HG03378 (cell line): ENCODE measurements at regions not wholly inside any gene's neighbourhood (a gene's known extent, or its start where the extent isn't known, plus 50 kb on each side); places are given as distances from the start of the nearest gene placed in this dataset.

ENCODE experiments used
- ATAC-seq: cut with Tn5 transposase; IDR thresholded peaks from one replicate; pipeline ENCODE4 v1.9.1; 2021; ENCODE audit warnings: mild to moderate bottlenecking, moderate library complexity; ENCODE audit not compliant: unreplicated experiment

- ATAC-seq: no peak
Measured at GRCh38 chr17:77726549-77727006, 231.9 kb upstream of the TNRC6C start.

DNA sequence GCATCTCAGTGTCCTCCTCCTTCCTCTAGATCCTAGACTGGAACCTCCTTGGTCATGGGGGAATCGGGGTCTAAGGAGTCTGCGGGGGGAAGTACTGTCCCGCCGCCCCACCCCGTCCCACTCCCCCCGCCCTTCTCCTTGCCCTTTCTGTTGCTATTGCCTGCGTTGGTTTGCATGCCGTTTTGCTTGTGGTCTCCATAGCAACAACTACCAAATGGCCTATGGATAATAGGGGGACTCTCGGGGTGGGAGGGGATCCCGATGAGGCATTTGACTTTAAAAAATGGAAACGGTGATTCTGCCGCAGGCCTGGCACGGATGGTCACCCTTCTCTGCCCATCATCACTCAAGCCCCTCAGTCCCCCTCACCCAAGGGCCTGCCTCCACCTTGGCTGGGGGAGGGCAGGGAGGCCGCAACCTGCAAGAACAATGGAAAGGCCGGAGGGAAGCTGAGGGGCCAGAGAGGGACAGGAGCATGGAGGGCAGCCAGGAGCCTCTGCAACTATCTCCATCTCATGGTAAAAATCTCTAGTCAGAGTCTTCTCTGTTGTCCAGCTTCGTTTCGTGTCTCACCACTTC, 231.4 kb upstream of the TNRC6C start:
- ATAC-seq: no peak

DNA sequence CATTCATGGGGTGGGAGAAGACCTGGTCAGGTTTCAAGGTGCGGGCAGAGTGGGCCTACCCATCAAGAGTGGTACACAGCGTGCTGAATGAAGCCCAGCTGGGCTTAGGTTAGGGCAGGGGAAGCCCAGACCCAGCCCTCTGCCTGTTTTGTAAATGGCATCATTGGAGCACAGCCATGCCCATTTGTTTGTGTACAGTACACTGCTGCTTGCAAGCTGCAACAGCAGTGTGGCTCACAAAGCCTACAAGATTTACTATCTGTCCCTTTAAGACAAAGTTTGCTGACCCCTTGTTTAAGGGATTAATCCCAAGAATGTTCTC, 230.1 kb upstream of the TNRC6C start:
- no peak for ATAC-seq

DNA sequence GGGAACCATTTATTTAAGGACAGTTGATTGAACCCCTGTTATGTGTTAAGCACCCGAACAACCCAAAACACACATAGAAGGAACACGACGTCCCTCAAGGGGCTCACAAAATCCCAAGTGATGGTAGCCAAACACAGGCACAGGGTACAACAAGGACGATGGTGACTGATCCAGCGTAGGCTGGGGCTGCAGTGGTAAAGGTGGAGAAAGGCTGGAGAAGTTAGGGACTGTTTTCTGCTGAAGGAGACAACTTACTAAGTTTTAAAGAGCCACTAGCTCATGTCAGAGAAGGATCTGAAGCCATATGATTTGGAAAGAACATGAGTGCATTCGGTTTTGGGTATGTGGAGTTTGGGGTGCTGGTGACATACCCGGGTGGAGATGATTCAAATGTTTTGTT, 229.6 kb upstream of the TNRC6C start:
- ATAC-seq: no peak

DNA sequence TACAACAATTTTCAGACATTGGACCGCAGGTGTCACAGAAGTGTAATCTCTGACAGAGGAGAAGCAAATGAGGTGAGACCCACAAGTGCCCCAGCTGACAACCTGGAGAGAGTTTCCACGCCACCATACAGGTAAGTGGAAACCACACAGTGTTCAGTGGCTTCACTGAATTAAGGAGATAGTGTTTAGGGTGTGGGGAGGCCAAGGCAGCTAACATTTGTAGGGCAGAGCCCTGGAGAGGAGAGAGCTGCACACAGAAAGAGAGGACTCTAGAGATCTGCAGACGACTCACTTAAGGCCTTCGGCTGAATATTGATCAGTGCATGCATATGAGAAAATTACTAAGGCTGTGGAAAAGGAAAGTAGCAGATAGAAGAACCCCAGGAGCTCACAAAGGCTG, 228.9 kb upstream of the TNRC6C start:
- no peak for ATAC-seq

GRCh38 chr17:77730376-77730775, 228.1 kb upstream of the TNRC6C start:
- no peak for ATAC-seq

DNA sequence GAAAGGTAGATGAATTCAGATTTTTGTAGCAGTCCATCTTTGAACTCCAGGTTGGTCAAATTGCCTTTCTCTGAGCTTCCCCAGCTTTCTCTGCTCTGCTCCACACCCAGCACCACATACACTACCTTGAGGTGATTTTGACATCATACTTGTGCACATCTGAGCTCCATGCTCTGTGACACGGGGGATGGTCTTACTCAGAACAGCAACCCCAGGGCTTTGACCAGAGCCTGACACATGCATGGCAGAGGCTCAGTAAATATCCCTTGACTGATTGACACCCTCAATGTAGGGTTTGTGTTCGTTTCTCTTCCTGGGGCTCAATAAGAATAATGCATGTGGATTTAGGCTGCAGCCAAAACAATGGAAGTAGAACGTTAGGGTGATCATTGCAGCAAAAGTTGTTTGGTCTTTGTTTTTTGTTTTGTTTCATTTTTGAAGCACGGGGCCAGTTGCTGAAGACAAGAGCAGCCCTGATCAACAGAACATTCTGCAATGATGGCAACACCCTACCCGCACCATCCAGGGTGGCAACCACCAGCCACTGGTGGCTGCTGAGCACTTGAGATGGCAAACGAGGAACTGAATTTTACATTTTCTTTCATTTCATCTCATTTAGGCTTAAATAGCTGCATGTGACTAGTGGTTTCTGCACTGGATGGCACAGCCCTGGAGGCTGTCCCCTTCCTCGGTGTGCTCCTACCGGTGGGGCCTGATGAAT, 224.8 kb upstream of the TNRC6C start:
- ATAC-seq: no peak

DNA sequence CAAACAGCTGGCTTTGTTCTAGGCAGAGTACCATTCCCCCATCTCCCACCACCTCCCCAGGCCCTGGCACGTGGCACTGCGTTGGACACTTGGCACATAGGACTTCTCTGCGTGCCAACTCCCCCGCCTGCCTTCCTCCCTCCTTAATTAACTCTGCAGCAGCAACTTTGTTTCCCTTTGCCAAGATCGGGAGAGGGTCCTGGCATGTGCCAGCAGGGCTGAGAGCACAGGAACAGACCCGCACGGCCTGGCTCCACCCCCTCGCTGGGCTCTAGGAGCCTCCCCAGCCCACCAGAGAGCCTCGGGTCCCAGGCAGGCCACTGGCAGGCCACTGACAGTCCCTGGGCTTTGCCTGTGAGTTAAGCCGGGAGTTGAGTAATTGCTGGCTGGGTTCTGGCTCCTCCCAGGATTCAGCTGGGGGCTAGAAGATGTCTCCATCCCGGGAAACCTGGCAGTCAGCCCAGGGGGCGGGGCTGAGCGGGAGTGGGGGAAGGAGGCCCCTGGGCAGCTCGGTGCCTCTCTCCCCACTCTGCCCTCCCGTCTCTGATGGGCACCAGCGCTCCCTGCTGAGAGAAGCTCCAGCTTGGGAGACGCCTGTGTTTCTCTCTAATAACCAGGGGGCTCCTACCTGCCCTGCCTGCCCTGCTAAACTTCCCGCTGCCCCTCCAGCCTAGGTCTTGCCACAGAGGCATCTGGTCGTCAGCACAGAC, 224.0 kb upstream of the TNRC6C start:
- ATAC-seq: no peak

DNA sequence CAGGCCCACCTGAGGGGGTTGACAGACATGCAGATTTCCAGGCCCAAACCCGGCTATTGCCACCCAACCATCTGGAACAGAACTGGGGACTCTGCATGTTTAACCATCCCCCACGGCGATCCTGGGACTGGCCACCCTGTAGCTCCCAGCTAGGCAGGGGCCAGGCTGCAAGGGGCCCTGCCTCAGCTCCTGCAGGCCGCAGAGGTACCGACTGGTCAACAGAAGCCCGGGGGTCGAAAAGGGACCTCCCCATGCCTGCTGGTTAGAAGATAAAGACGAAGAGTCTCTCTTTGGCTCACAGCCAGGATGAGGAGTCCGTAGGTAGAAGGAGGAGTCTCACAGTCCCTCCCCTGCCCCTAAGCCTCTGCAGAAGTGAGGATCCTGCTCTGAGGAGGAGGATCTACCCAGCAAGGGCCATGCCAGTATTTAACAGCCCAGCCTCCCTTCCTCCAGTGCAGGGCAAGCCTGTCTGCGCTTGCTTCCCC, 223.4 kb upstream of the TNRC6C start:
- ATAC-seq: no peak

DNA sequence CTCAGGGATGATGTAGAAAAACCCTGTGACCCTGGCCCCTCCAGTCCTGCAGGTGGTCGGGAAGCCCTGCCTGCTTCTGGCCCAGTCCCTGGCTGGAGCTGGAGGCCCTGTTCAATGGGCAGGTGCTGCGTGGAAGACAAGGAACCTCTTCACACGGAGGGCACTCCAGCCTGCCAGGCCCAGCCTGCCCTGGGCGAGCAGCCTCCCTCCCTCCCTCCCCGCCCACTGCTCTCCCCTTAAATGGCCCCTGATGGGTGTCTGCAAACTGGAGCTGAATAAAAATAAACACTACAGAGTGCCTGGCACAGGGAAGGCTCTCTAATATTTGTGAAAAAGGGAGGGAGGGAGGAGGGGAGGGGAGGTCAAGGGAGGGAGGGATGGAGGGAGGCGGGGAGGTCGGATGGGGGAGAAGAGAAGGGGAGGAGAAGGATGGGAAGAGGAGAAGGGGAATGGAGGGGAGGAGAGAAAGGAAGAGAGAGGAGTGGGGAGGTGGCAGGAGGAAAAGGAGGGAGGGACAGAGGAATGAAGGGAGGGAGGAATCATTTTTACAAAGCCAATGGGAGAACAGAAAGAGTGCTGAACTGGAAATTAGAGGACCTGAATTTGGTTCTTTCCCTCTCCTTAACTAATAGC, 222.8 kb upstream of the TNRC6C start:
- ATAC-seq: no peak

- ATAC-seq: no peak
Measured at GRCh38 chr17:77736199-77736585, 222.3 kb upstream of the TNRC6C start.

GRCh38 chr17:77736721-77737120, 221.8 kb upstream of the TNRC6C start:
- no peak for ATAC-seq

DNA sequence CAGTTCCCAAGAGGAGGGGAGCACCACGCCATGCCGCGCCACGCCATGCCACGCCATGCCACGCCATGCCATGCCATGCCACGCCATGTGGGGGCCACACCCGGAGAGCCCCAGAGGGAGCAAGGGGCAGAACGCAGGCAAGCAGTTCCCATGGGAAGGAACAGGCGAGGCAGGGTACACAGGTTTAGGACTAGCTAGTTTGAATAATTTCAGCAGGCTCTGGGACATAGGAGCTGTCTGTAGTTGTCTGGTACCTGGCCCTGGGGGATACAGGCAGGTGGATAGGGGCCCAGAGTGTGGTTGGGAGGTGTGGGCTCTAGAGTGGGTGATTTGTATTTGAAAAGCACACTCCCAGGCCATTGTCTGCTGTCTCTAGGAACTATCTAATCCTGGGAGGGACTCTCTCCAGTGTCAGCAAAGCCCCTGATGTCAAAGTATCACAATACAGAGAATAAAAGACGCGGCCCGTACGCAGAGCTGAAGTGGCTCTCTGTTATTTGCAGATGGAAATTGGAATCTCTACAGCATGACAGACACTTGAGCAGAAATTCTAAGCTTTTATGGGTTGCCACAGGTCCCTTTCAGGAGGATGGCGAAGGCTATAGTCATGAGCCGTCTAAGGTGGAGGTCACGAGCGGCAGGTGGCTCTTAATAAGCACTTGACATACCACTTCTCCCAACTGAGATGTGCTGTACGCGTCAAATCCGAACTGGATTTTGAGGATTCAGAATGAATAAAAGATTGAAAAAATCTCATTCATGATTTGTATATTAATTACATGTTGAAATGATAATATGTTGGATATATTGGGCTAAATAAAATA, 220.8 kb upstream of the TNRC6C start:
- ATAC-seq: no peak

DNA sequence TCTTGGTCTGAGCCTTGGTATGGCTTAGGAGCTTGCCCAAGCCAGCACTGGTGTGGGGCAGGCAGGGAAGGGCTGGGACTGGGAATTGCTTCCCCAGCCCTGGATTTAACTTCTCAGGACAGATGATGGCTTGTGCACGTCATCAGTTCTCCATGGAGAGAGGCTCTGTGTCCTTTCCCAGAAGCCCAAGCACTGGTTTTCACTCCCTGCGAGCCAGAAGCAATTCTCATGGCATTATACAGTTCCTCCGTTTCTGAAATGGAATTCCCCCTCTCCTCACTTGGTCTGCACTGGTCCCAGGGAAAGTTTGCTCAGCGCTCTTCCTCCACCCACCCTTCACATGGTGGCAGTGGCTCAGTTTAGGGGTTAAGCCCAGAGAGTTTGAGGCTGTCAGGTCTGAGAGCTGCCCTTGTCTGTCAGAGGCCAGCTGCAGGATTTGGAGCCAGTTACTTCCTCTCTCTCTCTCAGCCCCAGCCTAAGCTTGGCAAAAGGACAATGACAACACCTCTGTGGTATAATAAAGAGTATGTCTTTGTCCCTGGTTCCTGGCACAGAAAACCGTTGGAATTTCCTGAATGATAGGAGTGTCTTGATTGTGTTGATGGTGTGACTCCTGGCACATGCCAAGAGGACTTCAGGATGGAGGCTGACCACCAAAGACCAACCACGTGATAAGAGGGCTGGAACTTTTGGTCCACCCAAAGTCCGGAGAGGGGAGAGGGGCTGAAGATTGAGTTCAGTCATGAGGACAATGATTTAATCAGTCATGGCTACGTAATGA, 219.6 kb upstream of the TNRC6C start:
- ATAC-seq: no peak

- ATAC-seq: no peak
Measured at GRCh38 chr17:77740481-77740880, 218.0 kb upstream of the TNRC6C start.

DNA sequence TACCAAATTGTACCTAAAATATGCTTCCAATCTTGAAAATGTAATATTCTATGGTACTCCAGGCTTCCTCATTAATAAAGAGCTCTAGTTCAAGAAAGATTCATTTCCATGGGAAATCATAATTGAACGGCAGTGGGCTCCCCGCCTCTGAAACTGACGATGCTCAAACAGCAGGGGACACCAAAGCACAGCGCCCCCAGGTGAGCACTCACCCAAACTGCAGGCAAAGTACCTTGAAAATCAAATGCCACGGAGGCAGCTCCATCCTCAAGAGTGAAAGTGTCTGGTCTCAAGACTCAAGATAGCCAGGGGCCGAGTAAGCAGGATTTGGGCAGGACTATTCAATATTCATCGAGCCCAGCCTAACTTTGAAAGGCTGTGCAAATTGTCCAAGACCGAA, 217.4 kb upstream of the TNRC6C start:
- ATAC-seq: no peak

DNA sequence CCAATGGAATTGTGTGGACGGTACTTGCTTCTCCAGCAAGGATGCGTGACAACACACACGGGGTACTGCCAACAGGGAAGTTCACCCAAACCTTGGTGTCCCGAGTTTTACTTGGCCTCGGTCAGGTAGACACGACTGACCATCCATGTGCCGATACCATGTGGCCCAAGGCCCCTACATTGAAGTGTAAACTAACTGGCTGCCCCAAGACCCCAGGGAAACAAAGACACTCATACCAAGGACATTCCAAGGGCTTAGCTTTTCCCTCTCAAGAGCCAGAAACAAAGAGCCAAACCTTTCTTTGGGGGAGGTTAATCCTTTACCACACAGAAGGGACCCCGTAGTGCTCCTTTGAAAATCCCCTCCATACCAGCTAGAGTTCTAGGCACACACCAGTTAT, 215.9 kb upstream of the TNRC6C start:
- no peak for ATAC-seq

GRCh38 chr17:77744066-77744988, 214.2 kb upstream of the TNRC6C start:
- no peak for ATAC-seq

GRCh38 chr17:77745702-77746101, 212.8 kb upstream of the TNRC6C start:
- no peak for ATAC-seq
